Natural killer cell (primary cell): ENCODE measurements at regions not wholly inside any gene's neighbourhood (a gene's known extent, or its start where the extent isn't known, plus 50 kb on each side); places are given as distances from the start of the nearest gene placed in this dataset.

Experiments used
- ATAC-seq, 3 donors: fragments of 150-1000 bp in 2 of 3; fragments of 200-7000 bp in 1 of 3; cut with Tn5 transposase; 1 replicate in 1 of 3; 2 replicates in 2 of 3; pipeline ENCODE4 v1.10.0; 2021; ENCODE audit warnings: mild to moderate bottlenecking in 2 of 3, moderate library complexity in 2 of 3
- DNase-seq, 2 donors: peaks; one replicate each; pipeline versions ENCODE4 v3.0.0 to v3.0.0-alpha.2; 2013 to 2021; ENCODE audit warnings: mixed read lengths in 1 of 2
- H3K27ac ChIP-seq: one replicate; pipeline ENCODE4 v1.5.1; 2013; ENCODE audit warnings: mild to moderate bottlenecking, low read length
- H3K27me3 ChIP-seq: one replicate; pipeline ENCODE4 v1.6.1; 2013; ENCODE audit warnings: low read length; ENCODE audit not compliant: control insufficient read depth, insufficient read depth
- H3K36me3 ChIP-seq: one replicate; pipeline ENCODE4 v1.6.1; 2013; ENCODE audit warnings: low read length; ENCODE audit not compliant: control insufficient read depth, insufficient read depth
- H3K4me1 ChIP-seq: one replicate; pipeline ENCODE4 v1.6.1; 2013; ENCODE audit warnings: low read length; ENCODE audit not compliant: control insufficient read depth, insufficient read depth
- H3K4me3 ChIP-seq: one replicate; pipeline ENCODE4 v1.5.1; 2013; ENCODE audit warnings: low read length
- H3K9me3 ChIP-seq: one replicate; pipeline ENCODE4 v1.6.1; 2013; ENCODE audit warnings: low read length; ENCODE audit not compliant: control insufficient read depth, insufficient read depth
- H3K27ac Mint-ChIP-seq, 2 donors: one replicate each; pipeline ENCODE4 v1.8.0; 2022; ENCODE audit warnings: mild to moderate bottlenecking in 2 of 2, mixed read lengths in 2 of 2, moderate library complexity in 1 of 2
- H3K27me3 Mint-ChIP-seq, 2 donors: one replicate each; pipeline ENCODE4 v1.8.0; 2022; ENCODE audit warnings: low read depth in 2 of 2, mixed read lengths in 2 of 2
- H3K36me3 Mint-ChIP-seq: one replicate; pipeline ENCODE4 v1.8.0; 2022; ENCODE audit warnings: mixed read lengths
- H3K4me1 Mint-ChIP-seq, 2 donors: one replicate each; pipeline ENCODE4 v1.8.0; 2022; ENCODE audit warnings: mixed read lengths in 2 of 2
- H3K4me3 Mint-ChIP-seq: one replicate; pipeline ENCODE4 v1.8.0; 2022; ENCODE audit warnings: mild to moderate bottlenecking, moderate library complexity, mixed read lengths
- H3K9me3 Mint-ChIP-seq, 2 donors: one replicate each; pipeline ENCODE4 v1.8.0; 2022; ENCODE audit warnings: mixed read lengths in 2 of 2
- WGBS: methylation state at CpG from one replicate; pipeline ENCODE4 v1.1.7; 2013; ENCODE audit warnings: missing lambda C conversion rate; ENCODE audit not compliant: insufficient coverage; 5-methylcytosine and 5-hydroxymethylcytosine counted together
- intact Hi-C: fragments of 100-400 bp; cut with micrococcal nuclease; formaldehyde crosslinking; loops from one replicate; pipeline ENCODE4 v1.14.2; 2022
- TF ChIP-seq, protein P1 (sequence below): fragments of 200-600 bp; IDR thresholded peaks from one replicate; pipeline ENCODE4 v1.8.0; 2022; ENCODE audit warnings: antibody characterized with exemption

DNA sequence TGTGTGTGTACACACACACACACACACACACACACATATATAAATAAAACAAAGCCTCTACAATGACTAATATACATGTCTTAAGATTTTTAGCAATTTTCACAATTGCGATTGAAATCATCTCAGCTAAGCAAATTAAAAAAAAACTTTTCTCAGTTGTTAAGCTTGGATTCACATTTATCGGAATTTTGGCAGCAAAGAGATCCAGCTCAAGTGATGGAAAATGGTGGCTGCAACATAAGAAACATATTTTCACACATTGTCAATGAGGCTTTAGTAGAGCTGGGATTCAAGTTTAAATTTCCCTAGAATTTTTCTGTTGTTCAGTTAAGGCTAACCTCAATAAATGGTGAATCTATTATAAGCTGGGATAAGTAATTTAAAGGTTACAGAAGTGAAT, 768.6 kb upstream of the SORCS1 start:
- Histone ChIP-seq H3K4me3 (no peak overlapping the region), H3K4me1 (no peaks in the 10 kb centered on the region), H3K36me3 (no peaks in the 10 kb centered on the region), H3K27ac (no peak overlapping the region), H3K27me3 (no peaks in the 10 kb centered on the region), H3K9me3 (no peaks in the 10 kb centered on the region)
- 89% methylated on average over 2 of the region's 2 CpGs for WGBS
- no peaks in the 10 kb centered on the region for H3K36me3 Mint-ChIP-seq
- no peaks in the 10 kb centered on the region for H3K4me1 Mint-ChIP-seq
- H3K9me3 Mint-ChIP-seq, result peaks cover 4% of the 10 kb centered on the region in 2 donors
- DNase-seq (no peak), ATAC-seq (no peak)
- H3K27me3 Mint-ChIP-seq, result no peaks in the 10 kb centered on the region
- TF ChIP-seq, protein P1, sequence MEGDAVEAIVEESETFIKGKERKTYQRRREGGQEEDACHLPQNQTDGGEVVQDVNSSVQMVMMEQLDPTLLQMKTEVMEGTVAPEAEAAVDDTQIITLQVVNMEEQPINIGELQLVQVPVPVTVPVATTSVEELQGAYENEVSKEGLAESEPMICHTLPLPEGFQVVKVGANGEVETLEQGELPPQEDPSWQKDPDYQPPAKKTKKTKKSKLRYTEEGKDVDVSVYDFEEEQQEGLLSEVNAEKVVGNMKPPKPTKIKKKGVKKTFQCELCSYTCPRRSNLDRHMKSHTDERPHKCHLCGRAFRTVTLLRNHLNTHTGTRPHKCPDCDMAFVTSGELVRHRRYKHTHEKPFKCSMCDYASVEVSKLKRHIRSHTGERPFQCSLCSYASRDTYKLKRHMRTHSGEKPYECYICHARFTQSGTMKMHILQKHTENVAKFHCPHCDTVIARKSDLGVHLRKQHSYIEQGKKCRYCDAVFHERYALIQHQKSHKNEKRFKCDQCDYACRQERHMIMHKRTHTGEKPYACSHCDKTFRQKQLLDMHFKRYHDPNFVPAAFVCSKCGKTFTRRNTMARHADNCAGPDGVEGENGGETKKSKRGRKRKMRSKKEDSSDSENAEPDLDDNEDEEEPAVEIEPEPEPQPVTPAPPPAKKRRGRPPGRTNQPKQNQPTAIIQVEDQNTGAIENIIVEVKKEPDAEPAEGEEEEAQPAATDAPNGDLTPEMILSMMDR, result no peak
- H3K27ac Mint-ChIP-seq, result no peak overlapping the region
- intact Hi-C loops, result no loop called here
- H3K4me3 Mint-ChIP-seq, result no peak overlapping the region

DNA sequence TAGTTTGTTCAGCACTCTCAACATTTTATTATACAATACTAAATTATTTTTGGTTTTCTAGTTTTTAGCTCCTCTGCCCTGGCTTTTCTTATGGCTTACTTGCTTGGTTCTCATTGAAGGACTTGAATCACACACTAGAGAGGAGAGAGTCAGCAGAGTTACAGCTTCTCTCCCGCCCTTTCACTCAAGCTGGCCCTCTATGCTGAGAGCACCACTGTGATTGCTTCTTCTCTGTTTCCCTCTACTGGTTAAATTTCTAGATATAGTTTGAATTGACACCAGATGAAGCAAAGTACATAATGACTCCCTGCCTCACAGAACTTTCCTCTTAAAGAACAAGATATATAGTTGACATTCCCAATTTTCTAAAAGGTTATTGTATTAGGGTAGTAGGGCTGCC, 767.3 kb upstream of the SORCS1 start:
- Mint-ChIP-seq H3K9me3 (peaks cover 6 to 7% of the 10 kb centered on the region in 2 donors), H3K4me1 (no peaks in the 10 kb centered on the region), H3K36me3 (no peaks in the 10 kb centered on the region), H3K27me3 (no peaks in the 10 kb centered on the region), H3K4me3 (no peak overlapping the region), H3K27ac (no peak overlapping the region)
- intact Hi-C loops, result no loop called here
- H3K4me3 ChIP-seq, result no peak overlapping the region
- DNase-seq, result no peak
- ATAC-seq, result no peak
- no peaks in the 10 kb centered on the region for H3K27me3 ChIP-seq
- TF ChIP-seq, protein P1, result no peak
- H3K9me3 ChIP-seq, result no peaks in the 10 kb centered on the region
- no peaks in the 10 kb centered on the region for H3K36me3 ChIP-seq
- H3K27ac ChIP-seq, result no peak overlapping the region
- no peaks in the 10 kb centered on the region for H3K4me1 ChIP-seq
- WGBS, result 75% methylated on average over 1 of the region's 1 CpG

DNA sequence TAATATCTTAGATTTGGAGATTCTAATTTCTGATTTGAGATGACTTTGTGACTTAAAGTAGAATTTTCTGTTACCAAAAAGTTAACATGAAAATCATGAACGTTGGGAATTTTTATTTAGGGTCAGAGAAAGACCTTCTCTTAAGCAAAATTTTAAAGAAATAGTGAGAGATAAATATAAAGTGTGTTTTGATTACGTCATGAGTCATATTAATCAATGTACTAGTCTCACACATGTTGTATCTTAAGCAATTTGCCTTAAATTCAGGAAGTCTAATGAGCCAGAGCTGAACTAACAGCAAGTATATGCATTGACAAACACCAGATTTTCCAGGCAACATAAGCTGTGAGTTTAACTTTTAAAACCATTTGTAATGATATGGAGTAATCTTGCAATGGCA, 765.5 kb upstream of the SORCS1 start:
- no peaks in the 10 kb centered on the region for H3K9me3 ChIP-seq

DNA sequence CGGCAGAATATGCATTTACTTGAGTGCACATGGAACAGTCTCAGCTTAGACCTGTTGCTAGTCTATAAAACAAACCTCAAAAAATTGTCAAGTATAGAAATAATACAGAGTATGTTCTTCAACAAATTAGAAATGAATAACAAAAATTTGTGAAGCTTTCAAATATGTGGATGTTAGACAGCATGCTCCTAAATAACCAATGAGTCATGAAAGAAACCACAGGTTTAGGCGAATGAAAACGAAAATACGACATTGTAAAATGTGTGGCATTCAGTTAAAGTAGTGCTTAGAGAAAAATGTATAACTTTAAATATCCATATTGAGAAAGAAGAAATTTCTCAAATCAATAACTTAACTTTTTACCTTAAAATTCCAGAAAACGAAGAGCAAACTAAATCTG, 760.0 kb upstream of the SORCS1 start:
- no peak overlapping the region for H3K4me3 ChIP-seq
- intact Hi-C loops, result no loop called here
- no peak overlapping the region for H3K27ac ChIP-seq
- no peaks in the 10 kb centered on the region for H3K4me1 ChIP-seq
- Mint-ChIP-seq H3K27ac (no peak overlapping the region), H3K36me3 (peaks cover 1% of the 10 kb centered on the region), H3K9me3 (peaks cover 18 to 25% of the 10 kb centered on the region in 2 donors), H3K4me3 (no peak overlapping the region), H3K27me3 (no peaks in the 10 kb centered on the region), H3K4me1 (no peaks in the 10 kb centered on the region)
- TF ChIP-seq, protein P1, result no peak
- 92% methylated on average over 2 of the region's 5 CpGs for WGBS
- no peaks in the 10 kb centered on the region for H3K27me3 ChIP-seq
- peaks cover 15% of the 10 kb centered on the region for H3K9me3 ChIP-seq
- ATAC-seq (no peak), DNase-seq (no peak)
- H3K36me3 ChIP-seq, result no peaks in the 10 kb centered on the region

More for the DNA sequence above, 765.5 kb upstream of the SORCS1 start:
- Histone ChIP-seq H3K27me3 (no peaks in the 10 kb centered on the region), H3K4me1 (no peaks in the 10 kb centered on the region), H3K4me3 (no peak overlapping the region), H3K36me3 (no peaks in the 10 kb centered on the region), H3K27ac (no peak overlapping the region)
- no peak overlapping the region for H3K27ac Mint-ChIP-seq
- WGBS, result 69% methylated on average over 2 of the region's 2 CpGs
- peaks cover 9 to 15% of the 10 kb centered on the region in 2 donors for H3K9me3 Mint-ChIP-seq
- no peaks in the 10 kb centered on the region for H3K36me3 Mint-ChIP-seq
- H3K4me1 Mint-ChIP-seq, result no peaks in the 10 kb centered on the region
- TF ChIP-seq, protein P1, result no peak
- DNase-seq (no peak), ATAC-seq (no peak)
- H3K4me3 Mint-ChIP-seq, result no peak overlapping the region
- intact Hi-C loops, result no loop called here
- H3K27me3 Mint-ChIP-seq, result no peaks in the 10 kb centered on the region
